Activated CD4-positive, alpha-beta T cell treated with anti-CD3 and anti-CD28 coated beads for 4 hours (primary cell): ENCODE measurements at regions not wholly inside any gene's neighbourhood (a gene's known extent, or its start where the extent isn't known, plus 50 kb on each side); places are given as distances from the start of the nearest gene placed in this dataset.
"Not testable (repeated sequence)": the region's sequence is repeated elsewhere in the genome, so short reads cannot be mapped to it uniquely, and the experiment has no call there.

Experiments used
- DNase-seq, 2 donors: peaks; one replicate each; pipeline ENCODE4 v3.0.0-alpha.2; 2020

DNA sequence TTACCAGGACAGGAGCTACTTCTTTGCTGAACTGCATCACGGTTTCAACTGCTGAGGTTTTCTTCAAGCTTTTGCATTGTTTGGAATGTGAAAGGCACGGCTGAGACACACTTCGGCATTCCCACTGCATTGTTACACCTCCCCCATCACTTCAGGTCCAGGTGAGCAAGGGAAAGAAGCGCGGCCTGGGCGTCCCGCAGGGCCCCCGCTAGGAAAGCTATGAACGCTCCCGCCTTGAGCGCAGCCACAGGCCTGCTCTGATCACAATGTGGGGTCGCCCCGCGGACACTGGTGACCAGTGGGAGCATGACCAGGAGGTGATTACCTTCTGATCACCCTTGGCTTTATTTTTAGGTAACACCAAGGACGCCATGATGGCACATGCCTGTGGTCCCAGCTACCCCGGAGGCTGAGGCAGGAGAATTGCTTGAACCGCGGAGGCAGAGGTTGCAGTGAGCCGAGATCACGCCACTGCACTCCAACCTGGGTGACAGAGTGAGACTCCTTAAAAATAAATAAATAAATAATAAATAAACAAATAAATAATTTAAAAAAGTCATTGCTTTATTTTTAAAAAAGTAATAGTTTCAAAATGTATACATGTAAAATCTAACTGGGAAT lies 82.2 kb upstream of the ANTXRL start:
- DNase-seq = not testable (repeated sequence)

DNA sequence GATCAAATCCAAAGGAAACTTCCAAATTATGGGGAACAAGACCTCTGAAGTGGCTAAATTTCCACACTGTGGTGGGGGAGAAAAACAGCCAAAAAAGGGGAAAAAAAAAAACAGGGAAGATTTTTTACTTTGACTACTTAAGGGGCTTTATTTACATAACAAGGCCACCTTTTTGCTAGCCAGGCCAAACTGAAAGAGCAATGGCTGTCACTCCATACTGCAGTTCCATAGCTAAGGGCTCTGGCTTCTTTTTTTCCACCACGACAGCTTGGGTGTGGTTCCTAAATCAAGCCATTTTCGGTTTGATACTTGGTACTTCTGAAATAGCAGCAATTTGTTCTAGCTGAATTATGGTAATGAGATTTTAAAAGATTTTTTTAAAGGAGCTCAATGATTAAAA lies 76.4 kb upstream of the ANTXRL start:
- not testable (repeated sequence) for DNase-seq

DNA sequence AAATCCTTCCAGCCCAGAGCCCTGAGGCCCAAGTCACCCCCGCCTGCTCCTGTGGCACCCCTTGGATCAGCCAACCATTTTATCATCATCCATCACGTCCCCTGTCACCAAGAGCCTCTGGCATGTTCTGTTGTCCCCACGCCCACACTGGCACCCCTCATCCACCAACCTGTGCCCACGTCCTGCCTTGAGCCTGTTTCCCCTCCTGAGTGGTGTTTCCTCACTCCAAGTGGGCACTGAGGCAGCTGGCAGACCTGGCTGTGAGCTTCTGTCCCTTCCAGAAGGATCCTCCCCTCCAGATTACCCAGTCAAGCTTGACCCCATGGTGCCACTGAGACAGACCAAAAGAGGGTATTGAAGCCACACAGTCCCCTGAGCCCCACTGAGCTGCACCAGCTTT lies 71.4 kb upstream of the ANTXRL start:
- no peak for DNase-seq

DNA sequence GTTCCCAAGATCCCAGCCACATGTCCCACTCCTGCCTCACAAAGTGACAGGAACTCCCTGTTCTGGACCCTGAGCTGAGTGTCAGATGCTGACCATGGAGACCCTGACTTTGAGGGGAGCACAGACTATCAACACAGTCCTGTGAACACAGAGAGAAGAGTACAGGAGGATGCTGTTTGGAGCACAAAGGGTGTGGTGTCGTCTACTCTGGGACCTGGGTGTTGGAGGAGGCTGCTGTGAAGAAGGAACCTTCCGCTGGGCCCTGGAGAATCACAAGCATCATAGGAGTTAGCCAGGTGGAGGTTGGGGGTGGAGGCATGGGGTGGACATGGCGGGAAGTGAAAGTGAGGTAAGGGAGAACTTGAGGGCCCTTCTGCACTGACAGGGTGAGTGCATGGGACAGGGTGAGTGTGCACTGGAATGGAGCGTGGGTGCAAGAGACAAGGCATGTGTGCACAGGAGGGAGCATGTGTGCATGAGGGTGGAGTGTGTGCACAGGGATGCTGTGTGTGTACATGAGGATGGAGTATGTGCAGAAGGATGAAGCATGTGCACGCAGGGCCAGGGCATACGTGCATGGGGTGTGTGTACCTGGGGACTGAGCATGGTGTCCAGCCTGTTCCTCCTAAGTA lies 70.7 kb upstream of the ANTXRL start:
- no peak for DNase-seq

DNA sequence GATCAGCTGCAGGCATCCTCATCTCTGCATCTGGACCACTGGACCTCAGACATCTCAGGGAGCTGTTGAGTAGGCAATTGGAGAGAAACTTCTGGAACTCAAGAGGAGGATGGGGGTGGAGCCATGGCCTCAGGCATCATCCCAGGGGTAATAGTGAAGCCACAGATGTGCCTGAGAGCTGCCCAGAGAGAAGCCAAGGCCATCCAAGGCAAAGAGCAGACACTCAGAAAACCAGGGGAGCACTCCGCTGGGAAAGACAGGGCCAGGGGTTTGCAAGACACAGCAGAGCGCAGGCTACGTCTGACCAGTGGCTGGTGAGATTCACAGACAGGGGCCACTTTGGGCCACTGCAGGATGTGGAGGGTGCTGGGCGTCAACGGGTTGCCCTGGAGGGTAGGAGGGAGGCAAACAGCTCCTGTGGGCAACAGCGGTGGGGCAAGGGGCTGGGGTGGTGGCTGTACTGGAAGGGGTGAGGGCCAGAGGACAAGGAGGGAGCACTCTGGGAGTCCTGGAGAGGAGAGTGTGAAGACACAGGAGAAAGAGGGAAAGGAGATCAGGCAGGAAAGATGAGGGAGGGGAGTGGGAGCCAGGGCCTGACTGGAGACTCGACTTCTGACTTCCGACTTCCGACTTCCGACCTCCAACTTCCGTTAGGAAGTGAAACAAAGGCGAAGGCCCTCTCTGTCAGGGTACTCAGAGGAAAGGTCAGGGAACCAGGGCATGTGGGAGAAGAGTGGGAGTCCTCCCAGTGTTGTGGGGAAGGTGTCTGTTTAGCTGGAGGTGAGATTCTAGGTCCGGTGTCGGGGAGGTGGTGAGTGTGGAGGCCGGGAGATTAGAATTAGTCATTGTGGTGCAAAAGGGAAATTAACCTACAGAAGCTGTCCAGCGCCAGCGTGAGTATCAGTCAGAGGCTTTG lies 69.7 kb upstream of the ANTXRL start:
- DNase-seq = no peak

DNA sequence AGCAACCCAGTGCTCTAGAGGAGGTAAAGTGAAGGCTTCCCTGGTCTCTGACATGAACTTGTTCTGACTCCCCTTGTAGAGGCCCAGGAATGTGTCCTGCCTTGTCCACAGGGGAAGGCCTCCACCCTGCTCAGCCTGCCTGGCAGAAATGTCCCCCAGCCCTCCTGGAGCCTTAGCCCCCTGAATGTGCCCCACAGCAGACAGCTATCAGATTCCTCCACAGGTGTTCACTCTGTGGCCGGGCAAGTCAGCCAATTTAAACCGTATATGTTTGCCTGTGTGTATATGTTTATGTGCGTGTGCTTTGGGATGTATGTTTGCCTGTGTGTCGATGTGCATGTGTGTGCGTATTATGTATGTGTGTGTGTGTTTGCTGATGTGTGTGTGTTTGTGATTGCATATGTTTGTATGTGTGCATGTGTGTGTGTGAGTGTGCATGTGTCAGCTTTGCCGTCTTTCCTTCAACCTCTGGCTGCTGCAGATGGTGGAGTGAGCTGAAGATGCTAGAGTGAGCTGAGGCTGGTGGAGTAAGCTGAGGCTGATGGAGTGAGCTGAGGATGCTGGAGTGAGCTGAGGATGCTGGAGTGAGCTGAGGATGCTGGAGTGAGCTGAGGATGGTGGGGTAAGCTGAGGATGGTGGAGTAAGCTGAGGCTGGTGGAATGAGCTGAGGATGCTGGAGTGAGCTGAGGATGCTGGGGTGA lies 68.9 kb upstream of the ANTXRL start:
- DNase-seq = no peak

DNA sequence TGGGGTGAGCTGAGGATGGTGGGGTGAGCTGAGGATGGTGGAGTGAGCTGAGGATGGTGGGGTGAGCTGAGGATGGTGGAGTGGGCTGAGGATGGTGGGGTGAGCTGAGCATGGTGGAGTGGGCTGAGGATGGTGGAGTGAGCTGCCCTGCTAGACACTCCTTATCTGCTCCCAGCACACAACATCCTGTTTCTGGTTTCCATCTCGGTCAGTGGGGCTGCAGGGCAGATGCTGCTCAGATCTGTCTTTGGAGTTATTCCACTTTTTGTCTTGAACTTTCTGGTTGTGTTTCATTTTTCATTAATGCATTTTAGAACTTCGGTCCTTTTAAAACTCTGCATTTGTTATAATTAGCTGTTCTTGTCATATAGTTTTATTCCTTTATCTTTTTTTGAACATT lies 67.9 kb upstream of the ANTXRL start:
- DNase-seq = no peak

DNA sequence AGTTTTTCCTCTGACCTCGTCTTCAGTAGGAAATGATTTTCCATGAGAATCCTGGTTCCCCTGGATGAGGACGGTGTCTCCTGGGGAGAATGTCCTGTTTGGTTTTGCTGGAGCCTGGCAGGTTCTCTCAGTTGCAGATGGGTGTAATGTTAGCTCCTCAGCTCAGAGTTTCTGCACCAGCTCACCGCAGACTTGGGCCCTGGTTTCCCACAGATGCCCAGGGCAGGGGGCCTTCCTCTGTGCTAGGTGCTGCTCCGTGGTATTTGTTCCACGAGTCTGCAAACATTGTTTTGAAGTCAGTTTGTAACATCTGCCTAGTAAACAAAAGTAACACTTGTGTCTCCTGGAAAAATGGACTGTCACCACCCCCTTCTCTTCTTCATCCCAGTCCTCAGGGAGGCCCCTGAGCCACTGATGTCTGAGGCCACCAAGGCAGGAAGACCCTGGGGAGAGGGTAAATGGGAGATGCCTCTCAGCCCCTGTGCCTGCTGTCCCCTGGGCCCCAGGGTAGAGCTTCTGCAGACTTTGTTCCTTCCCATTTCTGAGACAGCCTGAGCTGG lies 67.3 kb upstream of the ANTXRL start:
- DNase-seq = not testable (repeated sequence)

DNA sequence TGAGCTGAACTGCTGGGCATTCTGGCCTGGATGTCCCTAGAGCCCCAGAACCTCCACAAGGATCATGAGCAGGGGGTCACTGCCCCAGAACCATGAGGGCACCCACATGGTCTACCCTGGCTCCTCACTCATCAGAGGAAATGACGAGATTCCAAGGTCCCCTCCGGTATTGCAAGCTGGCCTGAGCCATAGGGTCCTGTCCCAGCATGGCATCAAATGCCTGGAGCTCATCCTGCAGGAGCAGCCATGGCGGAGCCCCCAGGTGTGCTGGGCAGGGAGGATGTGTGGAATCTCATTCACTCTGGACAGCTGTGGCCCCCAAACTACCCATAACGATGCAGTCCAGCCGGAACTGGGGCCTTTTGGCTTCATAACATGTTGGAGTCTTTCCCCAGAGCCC lies 66.6 kb upstream of the ANTXRL start:
- DNase-seq = no peak

DNA sequence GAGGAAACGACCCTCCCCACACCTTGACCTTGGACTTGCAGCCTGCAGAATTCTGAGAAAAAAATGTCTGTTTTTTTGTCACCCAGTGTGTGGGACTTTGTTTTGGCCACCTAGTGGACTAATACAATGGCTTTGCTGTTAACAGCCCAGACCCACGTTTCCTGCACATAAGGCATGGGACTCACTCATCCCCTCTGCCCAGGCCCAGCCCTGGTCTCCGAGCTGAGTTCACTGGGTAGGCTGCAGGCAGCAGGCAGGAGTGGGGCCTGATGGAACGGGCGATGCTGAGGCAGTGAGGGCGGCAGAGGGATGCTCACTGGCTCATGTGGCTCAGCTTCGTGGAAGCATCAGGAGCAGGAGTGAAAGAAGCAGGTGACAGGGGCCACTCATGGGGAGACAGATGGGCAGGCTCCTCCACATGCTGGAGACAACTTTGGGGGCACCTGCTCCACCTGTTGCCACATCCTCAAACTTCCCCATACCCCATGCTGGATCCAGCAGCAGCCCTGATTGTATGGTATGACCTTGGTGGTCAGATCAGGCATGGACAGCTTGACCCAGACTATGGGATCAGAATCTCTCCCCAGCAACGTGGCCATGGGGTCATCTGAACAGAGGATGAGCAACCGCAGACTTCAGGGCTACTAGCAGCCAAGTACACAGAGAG lies 65.8 kb upstream of the ANTXRL start:
- DNase-seq = no peak

DNA sequence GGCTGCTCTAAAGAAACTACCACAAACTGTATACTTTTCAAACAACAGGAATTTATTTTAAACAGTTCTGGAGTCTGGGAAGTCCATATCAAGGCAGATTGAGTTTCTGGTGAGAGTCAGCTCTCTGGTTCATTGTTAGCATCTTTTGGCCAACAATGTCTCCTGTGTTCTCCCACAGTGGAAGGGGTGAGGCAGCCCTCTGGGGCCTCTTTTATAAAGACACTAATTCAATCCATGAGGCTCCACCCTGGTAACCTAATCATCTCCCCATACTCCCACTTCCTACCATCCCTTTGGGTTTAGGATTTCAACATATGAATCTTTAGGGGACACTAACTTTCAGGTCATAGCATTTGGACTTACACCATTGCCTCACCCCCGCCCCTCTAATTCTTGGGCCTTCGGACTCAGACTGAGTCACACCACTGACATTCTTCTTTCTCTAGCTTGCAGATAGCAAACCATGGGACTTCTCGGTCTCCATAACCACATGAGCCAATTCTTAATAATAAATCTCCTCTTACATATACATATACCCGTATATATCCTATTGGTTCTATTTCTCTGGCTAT lies 64.3 kb upstream of the ANTXRL start:
- DNase-seq = no peak

DNA sequence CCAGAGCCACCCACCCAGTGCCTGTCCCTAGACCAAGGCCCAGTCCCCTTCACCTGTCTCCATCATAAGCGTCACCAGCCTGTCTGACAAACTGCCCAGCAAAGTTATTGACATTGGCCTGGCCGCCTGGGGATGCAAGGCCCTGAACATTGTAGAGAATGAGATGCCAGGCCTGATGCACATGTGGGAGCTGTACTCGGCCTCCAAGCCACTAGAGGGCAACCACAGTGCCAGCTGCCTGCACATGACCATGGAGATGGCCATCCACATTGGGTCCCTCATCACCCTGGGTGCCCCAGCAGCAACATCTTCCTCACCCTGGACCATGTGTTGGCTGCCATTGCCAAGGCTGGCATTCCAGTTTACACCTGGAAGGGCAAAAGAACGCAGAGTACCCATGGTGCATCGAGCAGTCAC lies 63.7 kb upstream of the ANTXRL start:
- no peak for DNase-seq

DNA sequence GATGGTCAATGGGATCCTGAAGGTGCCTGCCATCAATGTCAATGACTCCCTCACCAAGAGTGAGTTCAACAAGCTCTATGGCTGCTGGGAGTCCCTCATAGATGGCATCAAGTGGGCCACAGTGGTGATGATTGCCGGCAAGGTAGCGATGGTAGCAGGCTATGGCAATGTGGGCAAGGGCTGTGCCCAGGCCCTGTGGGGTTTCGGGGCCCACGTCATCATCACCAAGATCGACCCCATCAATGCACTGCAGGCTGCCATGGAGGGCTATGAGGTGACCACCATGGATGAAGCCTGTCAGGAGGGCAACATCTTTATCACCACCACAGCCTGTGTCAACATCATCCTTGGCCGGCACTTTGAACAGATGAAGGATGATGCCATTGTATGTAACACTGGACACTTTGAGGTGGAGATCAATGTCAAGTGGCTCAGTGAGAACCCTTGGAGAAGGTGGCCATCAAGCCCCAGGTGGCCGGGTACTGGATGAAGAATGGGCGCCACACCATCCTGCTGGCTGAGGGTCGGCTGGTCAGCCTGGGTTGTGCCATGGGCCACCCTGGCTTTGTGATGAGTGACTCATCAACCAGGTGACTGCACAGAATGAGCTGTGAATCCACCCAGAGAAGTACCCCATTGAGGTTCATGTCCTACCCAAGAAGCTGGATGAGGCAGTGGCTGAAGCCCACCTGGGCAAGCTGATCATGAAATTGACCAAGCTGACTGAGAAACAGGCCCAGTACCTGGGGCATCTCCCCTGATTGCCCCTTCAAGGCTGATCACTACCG lies 63.0 kb upstream of the ANTXRL start:
- DNase-seq = no peak

DNA sequence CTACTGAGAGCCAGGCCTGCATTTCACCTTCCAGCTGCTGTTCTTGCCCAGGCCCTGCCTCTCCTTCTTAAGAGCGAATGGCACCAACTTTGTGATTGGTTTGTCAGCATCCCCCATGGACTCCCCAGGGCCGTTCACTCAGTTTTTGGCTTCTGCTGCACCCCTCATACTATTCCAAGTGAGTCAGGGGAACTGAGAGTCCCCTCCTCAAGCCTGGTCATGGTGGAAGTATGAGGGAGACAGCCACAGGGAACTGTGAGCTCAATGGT lies 62.4 kb upstream of the ANTXRL start:
- DNase-seq = no peak

DNA sequence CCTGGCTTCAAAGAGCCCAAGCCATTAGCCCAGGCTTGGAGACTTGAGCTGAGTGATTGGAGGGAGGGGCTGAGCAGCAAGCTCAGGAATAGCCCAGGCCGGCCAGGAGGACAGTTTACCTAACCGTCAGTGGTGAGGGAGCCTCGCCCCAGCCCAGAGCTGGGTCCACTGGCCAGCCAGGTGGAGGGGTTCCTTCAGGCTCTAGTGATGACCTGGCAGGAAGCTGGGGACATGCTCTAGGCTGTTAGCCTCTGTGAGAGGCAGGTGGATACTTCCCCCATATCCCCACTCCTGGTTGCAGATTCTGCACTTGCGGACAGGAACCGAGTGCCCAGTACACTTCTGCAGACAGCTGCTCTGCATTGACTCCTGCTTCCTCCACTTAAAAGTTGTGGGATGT lies 61.2 kb upstream of the ANTXRL start:
- DNase-seq = no peak

DNA sequence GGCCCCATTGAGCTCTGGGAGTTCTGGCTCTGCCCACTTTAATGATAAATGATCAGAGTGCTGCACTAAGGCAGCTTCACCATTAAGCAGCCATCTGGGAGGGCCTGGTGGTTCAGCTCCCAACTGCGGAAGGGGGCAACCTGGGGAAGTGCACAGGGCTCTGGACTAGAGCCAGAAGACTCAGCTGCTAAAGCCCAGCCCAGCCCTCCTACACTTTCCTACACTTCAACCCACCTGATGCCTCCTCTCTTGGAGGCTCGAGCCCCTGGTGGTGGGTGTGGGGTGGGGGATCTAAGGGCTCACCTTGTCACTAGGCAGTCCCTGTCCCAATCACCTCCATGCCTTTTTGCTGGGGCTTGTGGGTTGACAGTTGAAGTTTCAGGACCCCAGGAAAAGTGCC lies 60.6 kb upstream of the ANTXRL start:
- no peak for DNase-seq

DNA sequence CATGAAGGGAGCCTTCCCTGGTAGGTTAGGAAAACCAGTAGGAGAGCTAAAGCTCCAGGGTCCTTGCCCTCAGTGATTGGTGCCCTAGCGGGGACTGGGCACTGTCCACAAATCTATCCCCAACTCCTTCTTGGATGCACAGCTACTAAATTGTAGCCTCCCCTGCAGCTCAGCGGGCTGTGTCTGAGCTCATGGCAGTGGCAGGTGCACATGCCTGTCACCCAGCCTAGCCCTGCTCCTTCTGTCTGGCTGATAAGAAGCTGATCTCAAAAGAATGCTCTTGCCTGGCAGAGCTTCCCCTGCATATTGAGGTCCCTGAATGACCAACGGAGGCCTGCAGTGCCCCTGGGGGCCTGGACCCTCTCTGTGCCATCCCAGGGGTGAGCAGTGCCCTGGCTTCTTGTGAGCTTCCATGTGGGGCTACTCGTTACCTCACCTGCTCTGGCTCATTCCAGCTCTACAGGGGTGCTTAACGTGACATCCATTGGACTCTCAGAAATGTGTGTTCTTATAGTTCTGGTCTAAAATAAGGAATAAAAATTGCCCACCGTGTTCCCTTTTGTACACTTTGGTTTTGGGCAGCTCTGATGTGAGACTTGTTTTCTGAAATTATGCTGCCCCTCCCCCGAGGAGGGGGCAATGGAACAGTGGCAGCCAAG lies 59.8 kb upstream of the ANTXRL start:
- DNase-seq = no peak

DNA sequence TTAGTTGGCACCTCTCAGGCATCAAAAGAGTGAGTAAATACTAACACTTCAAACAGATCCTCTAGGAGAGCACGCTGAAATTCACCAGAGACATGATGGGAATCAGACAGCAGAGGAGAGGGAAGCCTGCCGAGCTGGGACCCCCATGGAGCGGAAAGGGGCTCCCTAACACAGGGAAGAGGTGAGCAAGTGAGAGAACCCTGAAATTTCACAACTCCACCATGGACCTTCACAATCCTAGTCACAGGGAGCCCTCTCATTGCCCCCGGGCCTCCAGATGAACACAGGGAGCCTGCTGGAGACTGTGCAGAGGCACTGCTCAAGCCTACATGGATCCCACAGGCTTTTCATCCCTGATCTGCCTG lies 59.2 kb upstream of the ANTXRL start:
- no peak for DNase-seq

DNA sequence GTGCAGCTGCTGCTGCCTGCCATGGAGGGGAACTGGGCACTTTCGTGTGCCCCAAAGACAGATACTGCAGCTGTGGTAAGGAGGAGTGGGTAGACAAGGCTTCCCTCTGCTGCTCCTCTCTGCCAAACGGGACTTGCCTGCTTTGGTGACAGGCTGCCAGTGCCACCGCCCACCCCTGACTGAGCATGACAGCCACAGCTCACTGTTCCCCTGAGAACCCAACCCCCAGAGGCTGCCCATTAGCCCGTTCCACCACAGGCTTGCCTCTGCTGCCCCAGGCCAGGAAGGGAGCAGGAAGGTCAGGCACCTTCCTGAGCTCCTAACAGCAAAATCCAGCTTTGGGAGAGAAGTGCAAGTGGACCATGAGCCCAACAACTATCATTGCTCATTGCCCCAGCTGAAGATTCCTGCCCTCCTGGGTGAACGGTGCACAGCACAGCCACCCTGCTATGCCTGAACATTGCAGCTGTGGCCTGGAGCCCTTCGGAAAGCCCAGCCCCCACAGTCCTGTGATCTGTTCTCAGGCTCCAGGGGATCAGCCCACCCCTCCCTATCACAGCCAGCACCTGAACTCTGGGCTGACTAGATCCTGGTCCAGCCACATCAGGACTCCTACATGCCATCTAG lies 58.7 kb upstream of the ANTXRL start:
- DNase-seq = no peak

DNA sequence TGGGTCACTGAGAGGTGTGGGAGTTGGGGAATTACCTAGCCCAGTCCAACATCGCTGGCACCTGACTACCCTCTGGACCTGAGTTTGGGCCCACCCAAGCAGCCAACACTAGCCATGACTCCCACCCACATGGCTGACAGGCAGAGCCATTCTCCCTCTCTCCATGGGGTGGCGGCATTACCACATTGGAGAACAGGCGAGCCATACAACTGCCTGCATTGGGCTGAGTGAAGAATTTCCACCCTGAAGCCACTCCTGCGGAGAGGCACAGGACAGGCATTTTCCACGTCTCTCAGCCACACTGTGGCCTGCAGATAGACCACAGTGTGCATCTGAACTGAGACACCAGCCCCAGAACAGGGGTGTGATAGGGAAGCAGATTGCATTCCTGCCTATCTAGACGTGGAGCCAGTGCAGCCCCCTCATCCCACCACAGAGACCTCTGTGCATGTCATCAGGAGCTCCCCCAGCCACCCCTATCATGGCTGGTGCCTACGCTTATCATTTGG lies 58.2 kb upstream of the ANTXRL start:
- peak; percentile 39 to 59 for DNase-seq
